HG02973 (cell line): ENCODE measurements at regions not wholly inside any gene's neighbourhood (a gene's known extent, or its start where the extent isn't known, plus 50 kb on each side); places are given as distances from the start of the nearest gene placed in this dataset.
"Not testable (repeated sequence)": the region's sequence is repeated elsewhere in the genome, so short reads cannot be mapped to it uniquely, and the experiment has no call there.

ENCODE experiments used
- ATAC-seq: cut with Tn5 transposase; IDR thresholded peaks from one replicate; pipeline ENCODE4 v1.9.1; 2021; ENCODE audit warnings: moderate library complexity; ENCODE audit not compliant: unreplicated experiment

GRCh38 chr3:177493091-177493490 is 295.8 kb upstream of the TBL1XR1 start:
- no peak for ATAC-seq

- no peak for ATAC-seq
Measured at GRCh38 chr3:177494216-177494615, 296.9 kb upstream of the TBL1XR1 start.

- no peak for ATAC-seq
Measured at GRCh38 chr3:177495566-177495965, 298.3 kb upstream of the TBL1XR1 start.

- ATAC-seq = no peak
Measured at GRCh38 chr3:177498037-177498857, 301.0 kb upstream of the TBL1XR1 start.

- ATAC-seq = not testable (repeated sequence)
Measured at GRCh38 chr3:177499039-177499438, 301.8 kb upstream of the TBL1XR1 start.

GRCh38 chr3:177499779-177500423 is 302.6 kb upstream of the TBL1XR1 start:
- ATAC-seq = no peak

- no peak for ATAC-seq
Measured at GRCh38 chr3:177510693-177511216, 313.5 kb upstream of the TBL1XR1 start.

GRCh38 chr3:177512945-177513814 is 315.9 kb upstream of the TBL1XR1 start:
- no peak for ATAC-seq

- no peak for ATAC-seq
Measured at GRCh38 chr3:177513815-177514610, 316.7 kb upstream of the TBL1XR1 start.

- no peak for ATAC-seq
Measured at GRCh38 chr3:177514611-177515499, 317.6 kb upstream of the TBL1XR1 start.

- no peak for ATAC-seq
Measured at GRCh38 chr3:177515786-177516157, 318.5 kb upstream of the TBL1XR1 start.

GRCh38 chr3:177516158-177517011 is 319.1 kb upstream of the TBL1XR1 start:
- no peak for ATAC-seq

- ATAC-seq = no peak
Measured at GRCh38 chr3:177517906-177518305, 320.6 kb upstream of the TBL1XR1 start.

GRCh38 chr3:177519588-177519987 is 322.3 kb upstream of the TBL1XR1 start:
- ATAC-seq = no peak

- ATAC-seq = no peak
Measured at GRCh38 chr3:177521305-177521704, 324.0 kb upstream of the TBL1XR1 start.

GRCh38 chr3:177522051-177522450 is 324.8 kb upstream of the TBL1XR1 start:
- ATAC-seq = no peak

- ATAC-seq = no peak
Measured at GRCh38 chr3:177523067-177523675, 325.9 kb upstream of the TBL1XR1 start.

- no peak for ATAC-seq
Measured at GRCh38 chr3:177523872-177524438, 326.7 kb upstream of the TBL1XR1 start.
